SK-N-MC (cell line): ENCODE measurements at regions not wholly inside any gene's neighbourhood (a gene's known extent, or its start where the extent isn't known, plus 50 kb on each side); places are given as distances from the start of the nearest gene placed in this dataset.

ENCODE experiments used
- EZH2 ChIP-seq: fragments of 200-600 bp; sonication (generic); IDR thresholded peaks from one replicate; pipeline ENCODE4 v1.6.1; 2017; ENCODE audit warnings: antibody characterized with exemption
- POLR2AphosphoS5 ChIP-seq: IDR thresholded peaks from 2 replicates; pipeline ENCODE4 v1.6.1; 2012; ENCODE audit warnings: mild to moderate bottlenecking, low read depth, low read length, borderline replicate concordance

- TF ChIP-seq POLR2AphosphoS5 (no peak), EZH2 (no peak)
These were observed 582.3 kb upstream of the GJE1 start for GRCh38 chr6:141550471-141550870.
